Peyer's patch (tissue), 4 donors: ENCODE measurements at regions not wholly inside any gene's neighbourhood (a gene's known extent, or its start where the extent isn't known, plus 50 kb on each side); places are given as distances from the start of the nearest gene placed in this dataset.
"Not testable (repeated sequence)": the region's sequence is repeated elsewhere in the genome, so short reads cannot be mapped to it uniquely, and the experiment has no call there.

Experiments used
- DNase-seq, 3 donors: peaks; one replicate each; pipeline ENCODE4 v3.0.0-alpha.2; 2017 to 2019
- H3K27ac ChIP-seq, 4 donors: fragments of 200-600 bp; sonication (generic); one replicate each; pipeline ENCODE4 v1.5.1; 2016 to 2019
- H3K27me3 ChIP-seq, 2 donors: fragments of 200-600 bp; sonication (generic); one replicate each; pipeline ENCODE4 v1.5.1; 2019
- H3K36me3 ChIP-seq, 3 donors: fragments of 200-600 bp; sonication (generic); one replicate each; pipeline ENCODE4 v1.5.1; 2016 to 2019
- H3K4me1 ChIP-seq, 4 donors: fragments of 200-600 bp; sonication (generic); one replicate each; pipeline ENCODE4 v1.5.1; 2016 to 2019
- H3K4me3 ChIP-seq, 4 donors: fragments of 200-600 bp; sonication (generic); 1 replicate in 3 of 4; 2 replicates in 1 of 4; pipeline ENCODE4 v1.5.1; 2016 to 2019; ENCODE audit warnings: mild to moderate bottlenecking in 1 of 4
- H3K9me3 ChIP-seq, 4 donors: fragments of 200-600 bp; sonication (generic); one replicate each; pipeline ENCODE4 v1.5.1; 2016 to 2019; ENCODE audit warnings: mild to moderate bottlenecking in 1 of 4
- CTCF ChIP-seq, 6 experiments: fragments of 450-650 bp in 4 of 6; fragments of 200-600 bp in 2 of 6; sonication (generic) in 1 of 6; IDR thresholded peaks; one replicate each; pipeline ENCODE4 v1.5.1; 2017 to 2019; ENCODE audit warnings: antibody characterized with exemption in 6 of 6, mild to moderate bottlenecking in 3 of 6, moderate library complexity in 1 of 6
- POLR2A ChIP-seq, 2 donors: fragments of 450-650 bp; IDR thresholded peaks; one replicate each; pipeline ENCODE4 v1.5.1; 2017; ENCODE audit warnings: antibody characterized with exemption in 2 of 2, mild to moderate bottlenecking in 2 of 2, moderate library complexity in 2 of 2

- no peaks in the 10 kb centered on the region for H3K27me3 ChIP-seq
- no peaks in the 10 kb centered on the region for H3K36me3 ChIP-seq
- DNase-seq, result peak in 1 of 3 donors; percentile 42
- H3K4me3 ChIP-seq, result no peak overlapping the region
- H3K4me1 ChIP-seq, result no peaks in the 10 kb centered on the region
- TF ChIP-seq CTCF (IDR thresholded peaks at IDR 0.05) (no peak), POLR2A (IDR thresholded peaks at IDR 0.05) (no peak)
- H3K9me3 ChIP-seq, result no peaks in the 10 kb centered on the region
- no peak overlapping the region for H3K27ac ChIP-seq
Observed at GRCh38 chr17:83161298-83162034, 82.1 kb downstream of the METRNL start.

DNA sequence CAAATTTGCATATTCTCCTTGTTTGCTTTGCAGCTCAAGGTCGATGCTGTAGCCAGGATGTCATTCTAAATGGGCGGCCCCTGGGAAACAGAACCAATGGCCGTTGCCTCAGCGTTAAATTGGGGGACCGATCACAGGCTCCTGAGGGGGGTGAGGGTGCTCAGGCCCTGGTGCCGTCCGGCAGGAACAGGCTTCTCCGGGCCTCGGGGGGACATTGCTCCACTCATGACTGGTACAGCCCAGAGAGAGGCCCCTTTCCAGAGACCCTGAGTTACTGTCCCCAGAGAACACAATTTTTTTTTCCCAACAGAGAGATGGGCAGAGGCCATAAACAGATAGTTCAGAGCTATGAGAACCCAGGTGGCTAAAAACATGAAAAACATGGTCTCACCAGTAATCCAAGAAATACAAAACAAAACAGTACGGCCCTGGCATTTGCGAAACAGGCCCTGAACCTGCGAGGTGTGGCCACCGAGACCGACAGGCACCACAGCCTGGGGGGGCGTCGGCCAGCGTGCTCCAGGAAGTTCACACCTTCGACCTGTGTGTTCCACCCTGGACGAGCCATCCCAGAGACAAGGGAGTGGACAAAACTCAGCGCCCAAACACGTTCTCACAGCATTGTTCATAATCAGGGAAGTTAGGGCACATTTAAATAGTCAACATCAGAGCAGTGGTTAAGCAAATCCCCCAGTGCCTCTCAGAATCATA is 82.8 kb downstream of the METRNL start:
- TF ChIP-seq POLR2A (IDR thresholded peaks at IDR 0.05) (no peak), CTCF (IDR thresholded peaks at IDR 0.05) (no peak)
- Histone ChIP-seq H3K4me1 (no peaks in the 10 kb centered on the region), H3K27ac (no peak overlapping the region), H3K36me3 (no peaks in the 10 kb centered on the region), H3K27me3 (no peaks in the 10 kb centered on the region), H3K9me3 (no peaks in the 10 kb centered on the region), H3K4me3 (no peak overlapping the region)
- DNase-seq, result peak in 1 of 3 donors; percentile 42

GRCh38 chr17:83164490-83164889 is 85.1 kb downstream of the METRNL start:
- TF ChIP-seq POLR2A (IDR thresholded peaks at IDR 0.05) (no peak), CTCF (IDR thresholded peaks at IDR 0.05) (no peak)
- no peak overlapping the region for H3K4me3 ChIP-seq
- no peak for DNase-seq
- no peak overlapping the region for H3K27ac ChIP-seq
- no peaks in the 10 kb centered on the region for H3K9me3 ChIP-seq
- H3K36me3 ChIP-seq, result no peaks in the 10 kb centered on the region
- H3K4me1 ChIP-seq, result no peaks in the 10 kb centered on the region
- H3K27me3 ChIP-seq, result no peaks in the 10 kb centered on the region

GRCh38 chr17:83170571-83171260 is 91.3 kb downstream of the METRNL start:
- TF ChIP-seq POLR2A (IDR thresholded peaks at IDR 0.05) (no peak), CTCF (IDR thresholded peaks at IDR 0.05) (no peak)
- no peak overlapping the region for H3K27ac ChIP-seq
- peaks cover 0 to 9% (median 0%) of the 10 kb centered on the region in 4 donors for H3K4me1 ChIP-seq
- no peaks in the 10 kb centered on the region for H3K36me3 ChIP-seq
- H3K9me3 ChIP-seq, result no peaks in the 10 kb centered on the region
- H3K27me3 ChIP-seq, result no peaks in the 10 kb centered on the region
- H3K4me3 ChIP-seq, result no peak overlapping the region
- DNase-seq, result peak in 2 of 3 donors; percentile 0 to 25

- H3K27me3 ChIP-seq, result no peaks in the 10 kb centered on the region
- no peak overlapping the region for H3K27ac ChIP-seq
- peaks cover 0 to 9% (median 0%) of the 10 kb centered on the region in 4 donors for H3K4me1 ChIP-seq
- no peaks in the 10 kb centered on the region for H3K9me3 ChIP-seq
- H3K4me3 ChIP-seq, result no peak overlapping the region
- DNase-seq, result peak in 2 of 3 donors; percentile 7 to 42
- no peaks in the 10 kb centered on the region for H3K36me3 ChIP-seq
- TF ChIP-seq CTCF (IDR thresholded peaks at IDR 0.05), result no peak
- TF ChIP-seq POLR2A (IDR thresholded peaks at IDR 0.05), result no peak
Observed at GRCh38 chr17:83171661-83172060, 92.3 kb downstream of the METRNL start.

- H3K27ac ChIP-seq, H3K4me1 ChIP-seq, H3K36me3 ChIP-seq, H3K27me3 ChIP-seq, H3K9me3 ChIP-seq, H3K4me3 ChIP-seq: not testable (repeated sequence)
- DNase-seq, result peak in 2 of 3 donors; percentile 6 to 25
Observed at GRCh38 chr17:83172099-83172498, 92.7 kb downstream of the METRNL start.

DNA sequence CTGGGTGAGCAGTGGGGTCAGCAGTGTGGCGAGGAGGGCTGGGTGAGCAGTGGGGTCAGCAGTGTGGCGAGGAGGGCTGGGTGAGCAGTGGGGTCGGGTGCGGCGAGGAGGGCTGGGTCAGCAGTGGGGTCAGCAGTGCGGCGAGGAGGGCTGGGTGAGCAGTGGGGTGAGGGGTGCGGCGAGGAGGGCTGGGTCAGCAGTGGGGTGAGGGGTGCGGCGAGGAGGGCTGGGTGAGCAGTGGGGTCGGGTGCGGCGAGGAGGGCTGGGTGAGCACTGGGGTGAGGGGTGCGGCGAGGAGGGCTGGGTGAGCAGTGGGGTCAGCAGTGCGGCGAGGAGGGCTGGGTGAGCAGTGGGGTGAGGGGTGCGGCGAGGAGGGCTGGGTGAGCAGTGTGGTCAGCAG is 93.2 kb downstream of the METRNL start:
- H3K4me1 ChIP-seq, H3K9me3 ChIP-seq, H3K4me3 ChIP-seq, H3K27ac ChIP-seq, H3K36me3 ChIP-seq, DNase-seq, H3K27me3 ChIP-seq: not testable (repeated sequence)

GRCh38 chr17:83173180-83173913 is 93.9 kb downstream of the METRNL start:
- not testable (repeated sequence) for H3K9me3 ChIP-seq, H3K27me3 ChIP-seq, H3K36me3 ChIP-seq, H3K27ac ChIP-seq, H3K4me3 ChIP-seq, H3K4me1 ChIP-seq
- DNase-seq, result peak in 2 of 3 donors; percentile 32 to 36
